B cell (primary cell): ENCODE measurements at regions not wholly inside any gene's neighbourhood (a gene's known extent, or its start where the extent isn't known, plus 50 kb on each side); places are given as distances from the start of the nearest gene placed in this dataset.
"Not testable (repeated sequence)": the region's sequence is repeated elsewhere in the genome, so short reads cannot be mapped to it uniquely, and the experiment has no call there.

Experiments
- ATAC-seq: fragments of 200-7000 bp; cut with Tn5 transposase; one replicate; pipeline ENCODE4 v1.10.0; 2021; ENCODE audit warnings: low read depth, mild to moderate bottlenecking, moderate number of reproducible peaks, moderate library complexity
- CTCF ChIA-PET: fragments of 350-600 bp; sonication (Branson Sonifier 250); formaldehyde crosslinking; loops from one replicate; lab custom pipeline; 2021; ENCODE audit warnings: antibody characterized with exemption, inconsistent platforms; lab: Charles Lee
- POLR2A ChIA-PET: fragments of 350-600 bp; sonication (Branson Sonifier 250); formaldehyde crosslinking; loops from one replicate; lab custom pipeline; 2021; ENCODE audit warnings: antibody characterized with exemption; lab: Charles Lee
- DNase-seq: peaks from one replicate; pipeline ENCODE4 v3.0.0; 2013
- H2AFZ ChIP-seq: 2 replicates; pipeline ENCODE4 v1.6.1; 2012; ENCODE audit warnings: mild to moderate bottlenecking, low read depth, low read length; ENCODE audit not compliant: insufficient read depth, poor library complexity, severe bottlenecking
- H3K27ac ChIP-seq, 2 donors: 1 replicate in 1 of 2; 2 replicates in 1 of 2; pipeline ENCODE4 v1.5.1; 2012 to 2013; ENCODE audit warnings: low read length in 2 of 2, mild to moderate bottlenecking in 2 of 2, moderate library complexity in 1 of 2
- H3K27me3 ChIP-seq, 4 experiments: fragments of 200-600 bp in 1 of 4; sonication (generic) in 1 of 4; replicated peaks in 1 of 4; 1 replicate in 2 of 4; 2 replicates in 2 of 4; pipeline versions ENCODE4 v1.6.1 to v1.7.0; 2013 to 2016; ENCODE audit warnings: low read length in 3 of 4, mild to moderate bottlenecking in 2 of 4, mixed read lengths in 1 of 4, moderate library complexity in 1 of 4; ENCODE audit not compliant: insufficient read depth in 4 of 4, control insufficient read depth in 3 of 4; ENCODE audit errors: control extremely low read depth in 1 of 4
- H3K36me3 ChIP-seq, 2 experiments: replicated peaks in 1 of 2; 1 replicate in 1 of 2; 2 replicates in 1 of 2; pipeline versions ENCODE4 v1.6.1 to v1.7.1; 2013; ENCODE audit warnings: low read length in 1 of 2; ENCODE audit not compliant: insufficient read depth in 2 of 2, control insufficient read depth in 1 of 2; ENCODE audit errors: control extremely low read depth in 1 of 2, extremely low read depth in 1 of 2
- H3K4me1 ChIP-seq, 2 donors: fragments of 200-600 bp in 1 of 2; sonication (generic) in 1 of 2; 1 replicate in 1 of 2; 2 replicates in 1 of 2; pipeline versions ENCODE4 v1.5.1 to v1.6.1; 2013 to 2017; ENCODE audit warnings: low read length in 2 of 2; ENCODE audit not compliant: control insufficient read depth in 2 of 2, insufficient read depth in 2 of 2
- H3K4me2 ChIP-seq: replicated peaks from 2 replicates; pipeline ENCODE3; 2012; ENCODE audit warnings: mild to moderate bottlenecking, low read depth, low read length; ENCODE audit not compliant: poor library complexity, severe bottlenecking
- H3K4me3 ChIP-seq, 5 experiments: fragments of 200-600 bp in 1 of 5; sonication (generic) in 1 of 5; 1 replicate in 3 of 5; 2 replicates in 2 of 5; pipeline versions ENCODE4 v1.5.1 to v1.7.0; 2011 to 2016; ENCODE audit warnings: low read length in 4 of 5, mild to moderate bottlenecking in 4 of 5, low read depth in 2 of 5, control low read depth in 1 of 5, moderate library complexity in 1 of 5; ENCODE audit not compliant: insufficient read depth in 1 of 5; ENCODE audit errors: control extremely low read depth in 1 of 5, extremely low read depth in 1 of 5
- H3K79me2 ChIP-seq: fragments of 200-600 bp; sonication (generic); one replicate; pipeline ENCODE4 v1.6.0; 2016; ENCODE audit warnings: low read length; ENCODE audit not compliant: control insufficient read depth, insufficient read depth
- H3K9ac ChIP-seq: fragments of 200-600 bp; sonication (generic); 2 replicates; pipeline ENCODE4 v1.6.1; 2017; ENCODE audit warnings: mild to moderate bottlenecking, low read length, moderate library complexity
- H3K9me3 ChIP-seq, 3 donors: one replicate each; pipeline versions ENCODE4 v1.6.1 to v1.7.1; 2013; ENCODE audit warnings: low read length in 2 of 3; ENCODE audit not compliant: control insufficient read depth in 2 of 3, insufficient read depth in 1 of 3; ENCODE audit errors: control extremely low read depth in 1 of 3
- H4K20me1 ChIP-seq: 2 replicates; pipeline ENCODE4 v1.6.0; 2012; ENCODE audit warnings: mild to moderate bottlenecking, low read length; ENCODE audit not compliant: insufficient read depth, control insufficient read depth, poor library complexity, severe bottlenecking
- H3K27ac Mint-ChIP-seq: one replicate; pipeline ENCODE4 v1.8.0; 2021; ENCODE audit warnings: mixed read lengths
- H3K27me3 Mint-ChIP-seq: one replicate; pipeline ENCODE4 v1.8.0; 2021; ENCODE audit warnings: mixed read lengths
- H3K4me1 Mint-ChIP-seq: one replicate; pipeline ENCODE4 v1.8.0; 2021; ENCODE audit warnings: mixed read lengths
- H3K4me3 Mint-ChIP-seq: one replicate; pipeline ENCODE4 v1.8.0; 2021; ENCODE audit warnings: mixed read lengths
- H3K9me3 Mint-ChIP-seq: one replicate; pipeline ENCODE4 v1.8.0; 2022; ENCODE audit warnings: mixed read lengths; ENCODE audit not compliant: insufficient read depth
- CTCF ChIP-seq: fragments of 200-600 bp; IDR thresholded peaks from one replicate; pipeline ENCODE4 v1.8.0; 2022; ENCODE audit warnings: antibody characterized with exemption, mild to moderate bottlenecking
- EZH2 ChIP-seq: IDR thresholded peaks from 2 replicates; pipeline ENCODE4 v1.6.1; 2012; ENCODE audit warnings: borderline replicate concordance, low read depth, mild to moderate bottlenecking, moderate library complexity, low read length; ENCODE audit not compliant: insufficient read depth, poor library complexity, severe bottlenecking
- WGBS: methylation state at CpG from one replicate; pipeline ENCODE4 v1.1.5; 2013; ENCODE audit warnings: missing lambda C conversion rate; ENCODE audit not compliant: insufficient coverage; 5-methylcytosine and 5-hydroxymethylcytosine counted together
- intact Hi-C: fragments of 100-400 bp; cut with micrococcal nuclease; formaldehyde crosslinking; loops from one replicate; pipeline ENCODE4 v1.10.0; 2022

- peaks cover 0 to 3% (median 0%) of the 10 kb centered on the region in 3 donors for H3K9me3 ChIP-seq
- H3K9ac ChIP-seq, result no peak overlapping the region
- H3K79me2 ChIP-seq, result no peaks in the 10 kb centered on the region
- ATAC-seq, result no peak
- CTCF ChIA-PET, result interaction anchor here (1.6 kb wide), 1 partner anchor 18 kb away, joined by 3 read pairs; no protein-coding TSS in a partner anchor
- Mint-ChIP-seq H3K4me3 (no peak overlapping the region), H3K4me1 (peaks cover 4% of the 10 kb centered on the region), H3K9me3 (no peaks in the 10 kb centered on the region), H3K27me3 (no peaks in the 10 kb centered on the region), H3K27ac (no peak overlapping the region)
- no peaks in the 10 kb centered on the region for H3K36me3 ChIP-seq
- POLR2A ChIA-PET, result no interaction called here
- 95% methylated on average over 11 of the region's 12 CpGs for WGBS
- no peak overlapping the region for H3K27ac ChIP-seq
- H3K4me1 ChIP-seq, result peaks cover 5 to 6% of the 10 kb centered on the region in 2 donors
- no peak for TF ChIP-seq CTCF
- no peak for TF ChIP-seq EZH2
- no peak for DNase-seq
- no peak overlapping the region for H3K4me3 ChIP-seq
- intact Hi-C loops, result no loop called here
- no peak overlapping the region for H3K4me2 ChIP-seq
- H2AFZ ChIP-seq, result no peak overlapping the region
- no peaks in the 10 kb centered on the region for H4K20me1 ChIP-seq
- no peaks in the 10 kb centered on the region for H3K27me3 ChIP-seq
Observed at GRCh38 chr5:178057839-178058238, 55.5 kb upstream of the N4BP3 start.

- H3K4me2 ChIP-seq, result no peak overlapping the region
- Mint-ChIP-seq H3K4me1 (no peaks in the 10 kb centered on the region), H3K27me3 (no peaks in the 10 kb centered on the region), H3K4me3 (no peak overlapping the region), H3K27ac (no peak overlapping the region), H3K9me3 (no peaks in the 10 kb centered on the region)
- H3K79me2 ChIP-seq, result no peaks in the 10 kb centered on the region
- no peak overlapping the region for H3K4me3 ChIP-seq
- no peak overlapping the region for H2AFZ ChIP-seq
- peaks cover 0 to under 1% of the 10 kb centered on the region in 2 donors for H3K4me1 ChIP-seq
- TF ChIP-seq CTCF (no peak), EZH2 (no peak)
- H3K9me3 ChIP-seq, result peaks cover 0 to 3% (median 0%) of the 10 kb centered on the region in 3 donors
- no peaks in the 10 kb centered on the region for H4K20me1 ChIP-seq
- no peak for ATAC-seq
- H3K9ac ChIP-seq, result no peak overlapping the region
- no peaks in the 10 kb centered on the region for H3K36me3 ChIP-seq
- DNase-seq, result no peak
- H3K27ac ChIP-seq, result no peak overlapping the region
- CTCF ChIA-PET, result no interaction called here
- POLR2A ChIA-PET, result no interaction called here
- no CpG with 5 or more reads among the region's 3 CpGs for WGBS
- intact Hi-C loops, result no loop called here
- H3K27me3 ChIP-seq, result no peaks in the 10 kb centered on the region
Observed at GRCh38 chr5:178056935-178057334, 56.4 kb upstream of the N4BP3 start.

GRCh38 chr5:178055536-178055935 is 57.8 kb upstream of the N4BP3 start:
- H4K20me1 ChIP-seq, H3K4me3 Mint-ChIP-seq, H3K9ac ChIP-seq, DNase-seq, H3K27ac ChIP-seq, CTCF ChIA-PET, H2AFZ ChIP-seq, H3K36me3 ChIP-seq, H3K27ac Mint-ChIP-seq, H3K4me3 ChIP-seq, H3K79me2 ChIP-seq, H3K4me2 ChIP-seq, H3K4me1 ChIP-seq, H3K27me3 ChIP-seq, H3K27me3 Mint-ChIP-seq, intact Hi-C loops, H3K4me1 Mint-ChIP-seq, POLR2A ChIA-PET, ATAC-seq, H3K9me3 Mint-ChIP-seq, H3K9me3 ChIP-seq: not testable (repeated sequence)
- whole genome bisulfite sequencing, result 99% methylated on average over 24 of the region's 24 CpGs
